HL-60 (cell line): ENCODE measurements at regions not wholly inside any gene's neighbourhood (a gene's known extent, or its start where the extent isn't known, plus 50 kb on each side); places are given as distances from the start of the nearest gene placed in this dataset.

Experiments
- GABPA ChIP-seq: IDR thresholded peaks from 2 replicates; pipeline ENCODE4 v1.6.1; 2012; ENCODE audit warnings: low read depth
- POLR2AphosphoS5 ChIP-seq: IDR thresholded peaks from 2 replicates; pipeline ENCODE4 v1.6.1; 2012; ENCODE audit warnings: low read depth
- TF ChIP-seq, protein P1 (sequence below): IDR thresholded peaks from one replicate; pipeline ENCODE4 v1.5.1; 2011; ENCODE audit warnings: low read length, control low read depth, inconsistent platforms; ENCODE audit not compliant: insufficient read depth

DNA sequence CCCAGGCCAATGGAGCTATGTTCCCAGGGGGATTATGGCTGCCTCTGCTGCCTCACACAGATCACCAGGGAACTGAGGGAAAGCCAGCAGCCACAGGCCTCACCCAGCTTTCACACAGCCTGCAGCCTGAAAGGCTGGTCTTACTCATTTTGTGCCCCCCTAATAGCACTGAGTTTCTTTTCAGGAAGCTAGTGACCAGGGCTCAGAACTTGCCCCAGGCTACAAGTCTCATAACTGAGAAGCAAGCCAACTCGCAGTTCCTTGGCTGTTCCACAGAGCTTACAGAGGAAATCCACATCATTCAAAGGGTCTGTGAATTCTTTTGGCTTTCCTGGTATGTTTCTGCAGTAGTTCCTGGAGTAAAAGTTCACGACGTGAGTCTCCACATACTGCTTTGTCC, 524.8 kb upstream of the GJE1 start:
- TF ChIP-seq, protein P1, sequence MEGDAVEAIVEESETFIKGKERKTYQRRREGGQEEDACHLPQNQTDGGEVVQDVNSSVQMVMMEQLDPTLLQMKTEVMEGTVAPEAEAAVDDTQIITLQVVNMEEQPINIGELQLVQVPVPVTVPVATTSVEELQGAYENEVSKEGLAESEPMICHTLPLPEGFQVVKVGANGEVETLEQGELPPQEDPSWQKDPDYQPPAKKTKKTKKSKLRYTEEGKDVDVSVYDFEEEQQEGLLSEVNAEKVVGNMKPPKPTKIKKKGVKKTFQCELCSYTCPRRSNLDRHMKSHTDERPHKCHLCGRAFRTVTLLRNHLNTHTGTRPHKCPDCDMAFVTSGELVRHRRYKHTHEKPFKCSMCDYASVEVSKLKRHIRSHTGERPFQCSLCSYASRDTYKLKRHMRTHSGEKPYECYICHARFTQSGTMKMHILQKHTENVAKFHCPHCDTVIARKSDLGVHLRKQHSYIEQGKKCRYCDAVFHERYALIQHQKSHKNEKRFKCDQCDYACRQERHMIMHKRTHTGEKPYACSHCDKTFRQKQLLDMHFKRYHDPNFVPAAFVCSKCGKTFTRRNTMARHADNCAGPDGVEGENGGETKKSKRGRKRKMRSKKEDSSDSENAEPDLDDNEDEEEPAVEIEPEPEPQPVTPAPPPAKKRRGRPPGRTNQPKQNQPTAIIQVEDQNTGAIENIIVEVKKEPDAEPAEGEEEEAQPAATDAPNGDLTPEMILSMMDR: no peak
- no peak for TF ChIP-seq GABPA
- TF ChIP-seq POLR2AphosphoS5: no peak
